SJSA1 (cell line): ENCODE measurements at regions not wholly inside any gene's neighbourhood (a gene's known extent, or its start where the extent isn't known, plus 50 kb on each side); places are given as distances from the start of the nearest gene placed in this dataset.

Experiments
- DNase-seq, 2 experiments: peaks; one replicate each; pipeline ENCODE4 v3.0.0-alpha.2; 2015 to 2020; ENCODE audit warnings: low spot score in 2 of 2, low read depth in 1 of 2
- H3K27ac ChIP-seq: fragments of 250-450 bp; sonication (Bioruptor Pico); 2 replicates; pipeline ENCODE4 v1.5.1; 2020; ENCODE audit warnings: mild to moderate bottlenecking, moderate library complexity
- H3K27me3 ChIP-seq: fragments of 250-450 bp; sonication (Bioruptor Pico); replicated peaks from 2 replicates; pipeline ENCODE4 v1.5.1; 2020; ENCODE audit warnings: mild to moderate bottlenecking, moderate library complexity
- H3K36me3 ChIP-seq: fragments of 250-450 bp; sonication (Bioruptor Pico); 2 replicates; pipeline ENCODE4 v1.5.1; 2020; ENCODE audit warnings: mild to moderate bottlenecking
- H3K4me1 ChIP-seq: fragments of 250-450 bp; sonication (Bioruptor Pico); replicated peaks from 2 replicates; pipeline ENCODE4 v1.6.1; 2021; ENCODE audit warnings: mild to moderate bottlenecking
- H3K4me3 ChIP-seq: fragments of 250-450 bp; sonication (Bioruptor Pico); 2 replicates; pipeline ENCODE4 v1.5.1; 2020; ENCODE audit warnings: mild to moderate bottlenecking
- H3K9me3 ChIP-seq: fragments of 250-450 bp; sonication (Bioruptor Pico); replicated peaks from 2 replicates; pipeline ENCODE4 v1.5.1; 2020; ENCODE audit warnings: mild to moderate bottlenecking

GRCh38 chr11:8314916-8315315 is 51.2 kb upstream of the LMO1 start:
- no peak for DNase-seq
- H3K9me3 ChIP-seq: no peaks in the 10 kb centered on the region
- H3K4me1 ChIP-seq: no peaks in the 10 kb centered on the region
- no peak overlapping the region for H3K27ac ChIP-seq
- no peaks in the 10 kb centered on the region for H3K27me3 ChIP-seq
- no peak overlapping the region for H3K4me3 ChIP-seq
- no peaks in the 10 kb centered on the region for H3K36me3 ChIP-seq

GRCh38 chr11:8313504-8314090 is 49.9 kb upstream of the LMO1 start:
- Histone ChIP-seq H3K9me3 (no peaks in the 10 kb centered on the region), H3K4me3 (no peak overlapping the region), H3K27ac (no peak overlapping the region), H3K4me1 (no peaks in the 10 kb centered on the region), H3K36me3 (no peaks in the 10 kb centered on the region), H3K27me3 (no peaks in the 10 kb centered on the region)
- no peak for DNase-seq
